MCF 10A (cell line): ENCODE measurements at regions not wholly inside any gene's neighbourhood (a gene's known extent, or its start where the extent isn't known, plus 50 kb on each side); places are given as distances from the start of the nearest gene placed in this dataset.

Experiments used
- BruUV-seq: library from RNA; stranded (reverse); fragments of 400-500 nt; replicated peaks from 2 replicates; lab custom pipeline; 2021; lab: Mats Ljungman, UMichigan
- CTCF ChIA-PET: fragments of 300-600 bp; sonication (Branson Sonifier 250); formaldehyde crosslinking; extraction: SDS; loops from one replicate; lab custom pipeline; 2021; ENCODE audit warnings: antibody characterized with exemption, inconsistent platforms; lab: Yijun Ruan, JAX
- POLR2A ChIA-PET: fragments of 300-600, 350-650 bp; sonication (Branson Sonifier 250); formaldehyde crosslinking; extraction: SDS; loops from one replicate; lab custom pipeline; 2020; ENCODE audit warnings: antibody characterized with exemption, inconsistent platforms; lab: Yijun Ruan, JAX
- DNase-seq: peaks from one replicate; pipeline ENCODE4 v3.0.0-alpha.2; 2018; ENCODE audit not compliant: unreplicated experiment
- H3K27ac Mint-ChIP-seq: one replicate; pipeline ENCODE4 v1.8.0; 2022; ENCODE audit warnings: mild to moderate bottlenecking, low read depth, mixed read lengths; ENCODE audit not compliant: unreplicated experiment
- H3K27me3 Mint-ChIP-seq: one replicate; pipeline ENCODE4 v1.8.0; 2022; ENCODE audit warnings: mixed read lengths; ENCODE audit not compliant: insufficient read depth, unreplicated experiment
- H3K36me3 Mint-ChIP-seq: one replicate; pipeline ENCODE4 v1.8.0; 2022; ENCODE audit warnings: mild to moderate bottlenecking, moderate library complexity, mixed read lengths; ENCODE audit not compliant: insufficient read depth, unreplicated experiment
- H3K4me1 Mint-ChIP-seq: one replicate; pipeline ENCODE4 v1.8.0; 2022; ENCODE audit warnings: mixed read lengths; ENCODE audit not compliant: insufficient read depth, unreplicated experiment
- H3K4me3 Mint-ChIP-seq: one replicate; pipeline ENCODE4 v1.8.0; 2022; ENCODE audit warnings: mild to moderate bottlenecking, moderate library complexity, mixed read lengths; ENCODE audit not compliant: unreplicated experiment
- H3K9me3 Mint-ChIP-seq: one replicate; pipeline ENCODE4 v1.8.0; 2022; ENCODE audit warnings: mixed read lengths; ENCODE audit not compliant: unreplicated experiment
- CTCF ChIP-seq: fragments of 200-600 bp; IDR thresholded peaks from one replicate; pipeline ENCODE4 v1.8.0; 2022; ENCODE audit warnings: antibody characterized with exemption, mild to moderate bottlenecking; ENCODE audit not compliant: unreplicated experiment
- intact Hi-C: fragments of 100-400 bp; cut with micrococcal nuclease; formaldehyde crosslinking; loops from 2 replicates; pipeline ENCODE4 v1.14.1; 2022

GRCh38 chr3:64884536-64884935, 196.7 kb upstream of the ADAMTS9 start:
- BruUV-seq: no TSS peak
- H3K9me3 Mint-ChIP-seq: no peaks in the 10 kb centered on the region
- no peak for TF ChIP-seq CTCF
- no peaks in the 10 kb centered on the region for H3K4me1 Mint-ChIP-seq
- CTCF ChIA-PET: no interaction called here
- DNase-seq: no peak
- no peaks in the 10 kb centered on the region for H3K27me3 Mint-ChIP-seq
- intact Hi-C loops: no loop called here
- no peak overlapping the region for H3K27ac Mint-ChIP-seq
- no peak overlapping the region for H3K4me3 Mint-ChIP-seq
- POLR2A ChIA-PET: interaction anchor here (0.6 kb wide), 1 partner anchor 187 kb away, joined by 3 read pairs; no protein-coding TSS in a partner anchor
- H3K36me3 Mint-ChIP-seq: no peaks in the 10 kb centered on the region

GRCh38 chr3:64880916-64881315, 193.1 kb upstream of the ADAMTS9 start:
- Mint-ChIP-seq H3K27me3 (no peaks in the 10 kb centered on the region), H3K27ac (no peak overlapping the region), H3K36me3 (no peaks in the 10 kb centered on the region), H3K4me1 (no peaks in the 10 kb centered on the region), H3K4me3 (no peak overlapping the region), H3K9me3 (no peaks in the 10 kb centered on the region)
- intact Hi-C loops: no loop called here
- no TSS peak for BruUV-seq
- no peak for DNase-seq
- POLR2A ChIA-PET: no interaction called here
- no peak for TF ChIP-seq CTCF
- CTCF ChIA-PET: no interaction called here

GRCh38 chr3:64878362-64878761, 190.6 kb upstream of the ADAMTS9 start:
- Mint-ChIP-seq H3K4me3 (no peak overlapping the region), H3K27me3 (no peaks in the 10 kb centered on the region), H3K4me1 (no peaks in the 10 kb centered on the region), H3K9me3 (no peaks in the 10 kb centered on the region), H3K27ac (no peak overlapping the region), H3K36me3 (peaks cover 4% of the 10 kb centered on the region)
- no peak for TF ChIP-seq CTCF
- intact Hi-C loops: no loop called here
- no TSS peak for BruUV-seq
- POLR2A ChIA-PET: interaction anchor here (0.6 kb wide), 1 partner anchor 16 kb away, joined by 3 read pairs; no protein-coding TSS in a partner anchor
- DNase-seq: peak; percentile 9
- CTCF ChIA-PET: interaction anchor here (0.6 to 0.7 kb wide), 2 partner anchors 16 to 52 kb away, joined by 3 read pairs; no protein-coding TSS in a partner anchor

- Mint-ChIP-seq H3K27me3 (no peaks in the 10 kb centered on the region), H3K4me1 (no peaks in the 10 kb centered on the region), H3K9me3 (no peaks in the 10 kb centered on the region), H3K4me3 (no peak overlapping the region), H3K27ac (no peak overlapping the region), H3K36me3 (peaks cover 4% of the 10 kb centered on the region)
- ChIA-PET POLR2A (no interaction called here), CTCF (no interaction called here)
- peak; percentile 1 for DNase-seq
- BruUV-seq: no TSS peak
- intact Hi-C loops: no loop called here
- no peak for TF ChIP-seq CTCF
These were observed 185.6 kb upstream of the ADAMTS9 start for GRCh38 chr3:64873400-64873799.
